Coronary artery (tissue), 2 donors: ENCODE measurements at regions not wholly inside any gene's neighbourhood (a gene's known extent, or its start where the extent isn't known, plus 50 kb on each side); places are given as distances from the start of the nearest gene placed in this dataset.

Experiments used
- DNase-seq: peaks from one replicate; pipeline ENCODE4 v3.0.0-alpha.2; 2017; ENCODE audit warnings: low spot score
- H3K27ac ChIP-seq, 2 donors: fragments of 200-600 bp; sonication (generic); one replicate each; pipeline ENCODE4 v1.5.1; 2016 to 2019
- H3K4me3 ChIP-seq: fragments of 200-600 bp; sonication (generic); 2 replicates; pipeline ENCODE4 v1.5.1; 2016; ENCODE audit warnings: mild to moderate bottlenecking, moderate library complexity
- CTCF ChIP-seq: fragments of 200-600 bp; sonication (generic); IDR thresholded peaks from one replicate; pipeline ENCODE4 v1.5.1; 2019; ENCODE audit warnings: antibody characterized with exemption

- Histone ChIP-seq H3K4me3 (no peak overlapping the region), H3K27ac (no peak overlapping the region)
- no peak for TF ChIP-seq CTCF
- no peak for DNase-seq
Measured at GRCh38 chr5:116989995-116990394, 415.4 kb upstream of the SEMA6A start.

GRCh38 chr5:116982035-116982434, 407.4 kb upstream of the SEMA6A start:
- DNase-seq: no peak
- no peak for TF ChIP-seq CTCF
- H3K4me3 ChIP-seq: no peak overlapping the region

GRCh38 chr5:116980581-116980980, 406.0 kb upstream of the SEMA6A start:
- Histone ChIP-seq H3K4me3 (no peak overlapping the region), H3K27ac (no peak overlapping the region)
- DNase-seq: no peak
- TF ChIP-seq CTCF: no peak

More at GRCh38 chr5:116982035-116982434, 407.4 kb upstream of the SEMA6A start:
- H3K27ac ChIP-seq: no peak overlapping the region

GRCh38 chr5:116976767-116977166, 402.1 kb upstream of the SEMA6A start:
- H3K4me3 ChIP-seq: no peak overlapping the region
- DNase-seq: no peak
- TF ChIP-seq CTCF: no peak
- H3K27ac ChIP-seq: no peak overlapping the region

- no peak overlapping the region for H3K4me3 ChIP-seq
- DNase-seq: no peak
- TF ChIP-seq CTCF: no peak
Measured at GRCh38 chr5:116971131-116971530, 396.5 kb upstream of the SEMA6A start.

GRCh38 chr5:116970318-116970717, 395.7 kb upstream of the SEMA6A start:
- H3K27ac ChIP-seq: no peak overlapping the region
- no peak for DNase-seq
- no peak overlapping the region for H3K4me3 ChIP-seq
- no peak for TF ChIP-seq CTCF

More at GRCh38 chr5:116971131-116971530, 396.5 kb upstream of the SEMA6A start:
- no peak overlapping the region for H3K27ac ChIP-seq

GRCh38 chr5:116964438-116964837, 389.8 kb upstream of the SEMA6A start:
- no peak for TF ChIP-seq CTCF
- DNase-seq: no peak
- Histone ChIP-seq H3K4me3 (no peak overlapping the region), H3K27ac (no peak overlapping the region)
